GM12891 (cell line): ENCODE measurements at regions not wholly inside any gene's neighbourhood (a gene's known extent, or its start where the extent isn't known, plus 50 kb on each side); places are given as distances from the start of the nearest gene placed in this dataset.
"Not testable (repeated sequence)": the region's sequence is repeated elsewhere in the genome, so short reads cannot be mapped to it uniquely, and the experiment has no call there.

Experiments used
- PAX5 ChIP-seq: IDR thresholded peaks from 2 replicates; pipeline ENCODE4 v1.6.1; 2011; ENCODE audit warnings: low read length, moderate library complexity, mild to moderate bottlenecking; ENCODE audit not compliant: insufficient read depth, severe bottlenecking
- POLR2A ChIP-seq: IDR thresholded peaks from 2 replicates; pipeline ENCODE4 v1.6.1; 2011; ENCODE audit warnings: low read depth, low read length, control low read depth
- POLR2AphosphoS5 ChIP-seq: IDR thresholded peaks from 2 replicates; pipeline ENCODE4 v1.6.1; 2011; ENCODE audit warnings: low read depth, low read length, control low read depth
- POU2F2 ChIP-seq: IDR thresholded peaks from 2 replicates; pipeline ENCODE4 v1.6.1; 2011; ENCODE audit warnings: low read depth, mild to moderate bottlenecking, control low read depth, low read length, moderate library complexity
- SPI1 ChIP-seq: IDR thresholded peaks from 2 replicates; pipeline ENCODE4 v1.6.1; 2011; ENCODE audit warnings: low read depth, low read length, control low read depth

DNA sequence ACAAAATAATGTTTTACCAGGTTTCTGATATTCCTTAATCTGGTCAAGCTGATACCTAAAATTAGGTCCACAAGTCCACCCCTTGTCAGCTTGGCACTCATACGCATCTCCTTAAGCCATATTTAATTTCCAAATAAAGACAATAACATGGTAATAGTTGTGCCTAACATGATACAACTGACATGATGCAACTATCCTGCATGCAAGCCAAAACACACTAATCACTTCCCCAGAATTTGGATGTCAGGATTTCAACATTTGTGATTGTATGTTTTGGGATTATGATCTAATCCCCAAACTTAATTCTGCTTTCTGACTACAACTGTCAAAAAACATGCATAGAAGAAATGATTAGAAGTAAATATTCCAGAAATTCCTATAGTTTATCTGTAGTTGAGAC lies 174.4 kb upstream of the ZNF92 start:
- TF ChIP-seq POLR2A, POLR2AphosphoS5, SPI1, POU2F2, PAX5: not testable (repeated sequence)
